GM12878 (cell line): ENCODE measurements at regions not wholly inside any gene's neighbourhood (a gene's known extent, or its start where the extent isn't known, plus 50 kb on each side); places are given as distances from the start of the nearest gene placed in this dataset.
A peak's percentile ranks its signal among the peaks of the same experiment; 100 is the strongest.

Experiments used
- BCL11A ChIP-seq: IDR thresholded peaks from 2 replicates; pipeline ENCODE4 v1.6.1; 2011; ENCODE audit warnings: low read depth, low read length
- BCL3 ChIP-seq: IDR thresholded peaks from 2 replicates; pipeline ENCODE4 v1.6.1; 2011; ENCODE audit warnings: borderline replicate concordance, low read depth, mild to moderate bottlenecking, moderate library complexity, low read length; ENCODE audit not compliant: insufficient read depth, poor library complexity, severe bottlenecking
- CEBPZ ChIP-seq: fragments of 150-350 bp; IDR thresholded peaks from 2 replicates; pipeline ENCODE4 v1.6.1; 2016; ENCODE audit warnings: low read depth, low read length
- CHD1 ChIP-seq: IDR thresholded peaks from 2 replicates; pipeline ENCODE4 v1.6.1; 2012; ENCODE audit warnings: low read depth, low read length, improper control_type of control experiment
- CUX1 ChIP-seq: IDR thresholded peaks from 2 replicates; pipeline ENCODE4 v1.6.1; 2012; ENCODE audit warnings: improper control_type of control experiment, low read depth, low read length; ENCODE audit not compliant: insufficient replicate concordance
- E4F1 ChIP-seq: fragments of 450-650 bp; IDR thresholded peaks from 2 replicates; pipeline ENCODE4 v1.6.1; 2018; ENCODE audit warnings: borderline replicate concordance, mild to moderate bottlenecking; ENCODE audit not compliant: partially characterized antibody
- HDGF ChIP-seq: fragments of 450-650 bp; IDR thresholded peaks from 2 replicates; pipeline ENCODE4 v1.6.1; 2016; ENCODE audit warnings: antibody characterized with exemption
- IRF4 ChIP-seq: IDR thresholded peaks from 2 replicates; pipeline ENCODE4 v1.6.1; 2011; ENCODE audit warnings: low read depth, low read length
- LARP7 ChIP-seq: fragments of 450-650 bp; IDR thresholded peaks from 2 replicates; pipeline ENCODE4 v1.6.1; 2017; ENCODE audit warnings: mild to moderate bottlenecking
- MAX ChIP-seq: IDR thresholded peaks from 2 replicates; pipeline ENCODE4 v1.6.1; 2012; ENCODE audit warnings: low read depth, low read length, improper control_type of control experiment
- MYC ChIP-seq: IDR thresholded peaks from 2 replicates; pipeline ENCODE4 v1.6.1; 2011; ENCODE audit warnings: mild to moderate bottlenecking, low read length, moderate library complexity, inconsistent platforms; ENCODE audit not compliant: insufficient read depth, insufficient replicate concordance, insufficient read length, severe bottlenecking
- NFIC ChIP-seq: IDR thresholded peaks from 2 replicates; pipeline ENCODE4 v1.6.1; 2012; ENCODE audit warnings: low read depth, mild to moderate bottlenecking, inconsistent platforms, low read length, moderate library complexity
- NFYB ChIP-seq: IDR thresholded peaks from 2 replicates; pipeline ENCODE4 v1.6.1; 2011; ENCODE audit warnings: low read depth, mild to moderate bottlenecking, low read length, improper control_type of control experiment, moderate library complexity; ENCODE audit not compliant: insufficient read depth
- PML ChIP-seq: IDR thresholded peaks from 2 replicates; pipeline ENCODE4 v1.6.1; 2012; ENCODE audit warnings: low read length, inconsistent platforms
- RBBP5 ChIP-seq: fragments of 200-600 bp; sonication (generic); conservative IDR thresholded peaks from 2 replicates; pipeline ENCODE4 v1.6.1; 2016
- SREBF2 ChIP-seq: IDR thresholded peaks from 2 replicates; pipeline ENCODE4 v1.6.1; 2012; ENCODE audit warnings: mild to moderate bottlenecking, low read length
- ZSCAN29 ChIP-seq: fragments of 450-650 bp; IDR thresholded peaks from 2 replicates; pipeline ENCODE4 v1.6.1; 2017; ENCODE audit warnings: mild to moderate bottlenecking, moderate library complexity

GRCh38 chr4:75235359-75235951 lies 278.7 kb downstream of the RCHY1 start (continued):
- TF ChIP-seq CUX1 (no peak), IRF4 (peak; percentile 73), MYC (no peak), SREBF2 (no peak), CEBPZ (no peak), RBBP5 (no peak), BCL3 (no peak), LARP7 (no peak), ZSCAN29 (no peak), BCL11A (no peak), MAX (no peak), CHD1 (no peak), E4F1 (no peak), HDGF (no peak), NFIC (peak; percentile 44; the same call in 1 of the 2 replicates), PML (no peak), NFYB (no peak)
